A673 (cell line): ENCODE measurements at regions not wholly inside any gene's neighbourhood (a gene's known extent, or its start where the extent isn't known, plus 50 kb on each side); places are given as distances from the start of the nearest gene placed in this dataset.
"Not testable (repeated sequence)": the region's sequence is repeated elsewhere in the genome, so short reads cannot be mapped to it uniquely, and the experiment has no call there.

Source experiments
- BruUV-seq: library from RNA; stranded (reverse); fragments of 400-500 nt; replicated peaks from 2 replicates; lab custom pipeline; 2021; lab: Mats Ljungman, UMichigan
- CTCF ChIA-PET: fragments of 300-600 bp; sonication (Branson Sonifier 250); formaldehyde crosslinking; loops from one replicate; lab custom pipeline; 2022; ENCODE audit warnings: antibody characterized with exemption; lab: Charles Lee
- POLR2A ChIA-PET: fragments of 300-600 bp; sonication (Branson Sonifier 250); formaldehyde crosslinking; loops from one replicate; lab custom pipeline; 2022; ENCODE audit warnings: antibody characterized with exemption; ENCODE audit not compliant: low non-redundant PET; lab: Charles Lee
- DNase-seq: peaks from one replicate; pipeline ENCODE4 v3.0.0-alpha.2; 2015; ENCODE audit warnings: low spot score
- H3K27ac ChIP-seq: fragments of 200-600 bp; sonication (generic); 2 replicates; pipeline ENCODE4 v1.5.1; 2016; ENCODE audit warnings: mixed run types, low read depth, mild to moderate bottlenecking, mixed read lengths, antibody characterized with exemption, low read length; ENCODE audit not compliant: poor library complexity, severe bottlenecking
- H3K27me3 ChIP-seq: fragments of 200-600 bp; sonication (generic); replicated peaks from 2 replicates; pipeline ENCODE4 v1.6.1; 2017; ENCODE audit warnings: mixed run types, low read depth, mild to moderate bottlenecking, mixed read lengths, antibody characterized with exemption, low read length; ENCODE audit not compliant: insufficient read depth, poor library complexity
- H3K36me3 ChIP-seq: fragments of 200-600 bp; sonication (generic); 2 replicates; pipeline ENCODE4 v1.6.1; 2016; ENCODE audit warnings: mixed run types, mild to moderate bottlenecking, mixed read lengths, antibody characterized with exemption, low read length; ENCODE audit not compliant: insufficient read depth, poor library complexity, severe bottlenecking
- H3K4me1 ChIP-seq: fragments of 200-600 bp; sonication (generic); 2 replicates; pipeline ENCODE4 v1.6.1; 2017; ENCODE audit warnings: mixed run types, mild to moderate bottlenecking, mixed read lengths, antibody characterized with exemption, low read length; ENCODE audit not compliant: insufficient read depth, poor library complexity, severe bottlenecking
- H3K4me3 ChIP-seq: fragments of 200-600 bp; sonication (generic); 2 replicates; pipeline ENCODE4 v1.5.1; 2016; ENCODE audit warnings: low read depth, mixed run types, mild to moderate bottlenecking, mixed read lengths, low read length; ENCODE audit not compliant: poor library complexity, severe bottlenecking
- H3K9me3 ChIP-seq: fragments of 200-600 bp; sonication (generic); 2 replicates; pipeline ENCODE4 v1.6.1; 2016; ENCODE audit warnings: mixed run types, low read depth, mild to moderate bottlenecking, mixed read lengths, antibody characterized with exemption, low read length; ENCODE audit not compliant: poor library complexity, severe bottlenecking
- EZH2 ChIP-seq: fragments of 200-600 bp; sonication (generic); IDR thresholded peaks from 2 replicates; pipeline ENCODE4 v1.6.1; 2017; ENCODE audit warnings: borderline replicate concordance, low read depth, mild to moderate bottlenecking, mixed read lengths, antibody characterized with exemption, low read length; ENCODE audit not compliant: poor library complexity, severe bottlenecking
- intact Hi-C: fragments of 100-400 bp; cut with micrococcal nuclease; formaldehyde crosslinking; loops from one replicate; pipeline ENCODE4 v1.10.0; 2022; ENCODE audit not compliant: unreplicated experiment
- TF ChIP-seq, protein P1 (sequence below): fragments of 300-800, 200-600 bp; sonication (generic); conservative IDR thresholded peaks from 2 replicates; pipeline ENCODE4 v1.5.1; 2017; ENCODE audit warnings: low read depth, mild to moderate bottlenecking, antibody characterized with exemption, low read length, moderate library complexity, mixed read lengths

DNA sequence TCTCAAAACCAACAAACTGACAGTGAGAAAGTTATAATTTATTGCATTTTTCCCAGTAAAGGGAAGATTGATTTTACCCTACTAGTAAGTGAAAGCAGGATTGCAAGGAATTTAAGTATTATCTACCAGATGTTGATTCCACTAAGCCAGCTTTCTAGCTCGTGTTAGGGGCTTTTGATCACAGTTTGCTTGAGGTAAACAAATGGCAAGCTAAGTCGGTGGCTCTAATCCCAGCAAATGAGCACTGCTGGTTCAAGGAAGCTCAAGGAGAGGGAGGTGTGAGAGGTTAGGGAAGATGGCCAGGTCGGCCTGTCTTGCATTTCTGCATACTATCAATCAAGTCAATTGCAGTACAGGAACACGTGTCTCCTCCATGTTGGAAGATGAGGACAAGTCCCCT lies 448.7 kb upstream of the POM121L12 start:
- no peak for DNase-seq
- BruUV-seq: no TSS peak
- Histone ChIP-seq H3K27me3 (no peaks in the 10 kb centered on the region), H3K9me3 (peaks cover 24% of the 10 kb centered on the region), H3K36me3 (no peaks in the 10 kb centered on the region), H3K4me1 (no peaks in the 10 kb centered on the region), H3K4me3 (no peak overlapping the region), H3K27ac (no peak overlapping the region)
- intact Hi-C loops: no loop called here
- ChIA-PET CTCF (no interaction called here), POLR2A (no interaction called here)
- TF ChIP-seq, protein P1, sequence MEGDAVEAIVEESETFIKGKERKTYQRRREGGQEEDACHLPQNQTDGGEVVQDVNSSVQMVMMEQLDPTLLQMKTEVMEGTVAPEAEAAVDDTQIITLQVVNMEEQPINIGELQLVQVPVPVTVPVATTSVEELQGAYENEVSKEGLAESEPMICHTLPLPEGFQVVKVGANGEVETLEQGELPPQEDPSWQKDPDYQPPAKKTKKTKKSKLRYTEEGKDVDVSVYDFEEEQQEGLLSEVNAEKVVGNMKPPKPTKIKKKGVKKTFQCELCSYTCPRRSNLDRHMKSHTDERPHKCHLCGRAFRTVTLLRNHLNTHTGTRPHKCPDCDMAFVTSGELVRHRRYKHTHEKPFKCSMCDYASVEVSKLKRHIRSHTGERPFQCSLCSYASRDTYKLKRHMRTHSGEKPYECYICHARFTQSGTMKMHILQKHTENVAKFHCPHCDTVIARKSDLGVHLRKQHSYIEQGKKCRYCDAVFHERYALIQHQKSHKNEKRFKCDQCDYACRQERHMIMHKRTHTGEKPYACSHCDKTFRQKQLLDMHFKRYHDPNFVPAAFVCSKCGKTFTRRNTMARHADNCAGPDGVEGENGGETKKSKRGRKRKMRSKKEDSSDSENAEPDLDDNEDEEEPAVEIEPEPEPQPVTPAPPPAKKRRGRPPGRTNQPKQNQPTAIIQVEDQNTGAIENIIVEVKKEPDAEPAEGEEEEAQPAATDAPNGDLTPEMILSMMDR: no peak
- TF ChIP-seq EZH2: no peak

DNA sequence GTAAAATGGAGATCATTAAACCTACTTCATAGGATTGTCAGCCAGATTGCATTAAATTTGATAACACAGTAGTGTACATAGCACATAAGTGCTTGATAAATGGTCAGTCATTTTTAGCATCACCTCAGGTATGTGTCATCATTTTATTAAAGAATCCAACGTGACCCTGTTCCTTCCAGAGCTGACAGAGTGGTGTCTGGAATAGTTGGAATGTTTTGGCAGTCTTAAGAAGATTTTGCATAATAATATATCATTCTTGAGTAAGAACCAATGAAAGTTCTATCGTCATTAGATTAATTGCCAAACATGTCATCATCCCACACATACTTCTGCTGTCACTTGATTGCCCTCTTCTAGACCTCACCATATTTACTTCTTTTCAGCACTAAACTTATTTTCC lies 451.4 kb upstream of the POM121L12 start:
- Histone ChIP-seq H3K27me3 (no peaks in the 10 kb centered on the region), H3K9me3 (peaks cover 15% of the 10 kb centered on the region), H3K36me3 (no peaks in the 10 kb centered on the region), H3K27ac (no peak overlapping the region), H3K4me3 (no peak overlapping the region), H3K4me1 (no peaks in the 10 kb centered on the region)
- ChIA-PET POLR2A (no interaction called here), CTCF (no interaction called here)
- TF ChIP-seq, protein P1: no peak
- TF ChIP-seq EZH2: no peak
- intact Hi-C loops: no loop called here
- BruUV-seq: no TSS peak
- no peak for DNase-seq

DNA sequence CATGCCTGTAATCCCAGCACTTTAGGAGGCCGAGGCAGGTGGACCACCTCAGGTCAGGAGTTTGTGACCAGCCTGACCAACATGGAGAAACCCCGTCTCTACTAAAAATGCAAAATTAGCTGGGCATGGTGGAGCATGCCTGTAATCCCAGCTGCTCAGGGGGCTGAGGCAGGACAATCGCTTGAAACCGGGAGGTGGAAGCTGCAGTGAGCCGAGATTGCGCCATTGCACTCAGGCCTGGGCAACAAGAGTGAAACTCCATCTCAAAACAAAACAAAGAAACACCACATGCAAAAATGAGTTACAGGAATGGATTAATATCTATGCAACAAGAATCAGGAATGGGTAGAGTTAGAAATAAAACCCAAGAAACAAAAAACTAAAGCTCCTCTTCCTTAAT lies 462.3 kb upstream of the POM121L12 start:
- H3K4me3 ChIP-seq, intact Hi-C loops, BruUV-seq, DNase-seq, H3K27me3 ChIP-seq, CTCF ChIA-PET, H3K4me1 ChIP-seq, H3K36me3 ChIP-seq, H3K27ac ChIP-seq, POLR2A ChIA-PET: not testable (repeated sequence)
- H3K9me3 ChIP-seq: peaks cover 38% of the 10 kb centered on the region

DNA sequence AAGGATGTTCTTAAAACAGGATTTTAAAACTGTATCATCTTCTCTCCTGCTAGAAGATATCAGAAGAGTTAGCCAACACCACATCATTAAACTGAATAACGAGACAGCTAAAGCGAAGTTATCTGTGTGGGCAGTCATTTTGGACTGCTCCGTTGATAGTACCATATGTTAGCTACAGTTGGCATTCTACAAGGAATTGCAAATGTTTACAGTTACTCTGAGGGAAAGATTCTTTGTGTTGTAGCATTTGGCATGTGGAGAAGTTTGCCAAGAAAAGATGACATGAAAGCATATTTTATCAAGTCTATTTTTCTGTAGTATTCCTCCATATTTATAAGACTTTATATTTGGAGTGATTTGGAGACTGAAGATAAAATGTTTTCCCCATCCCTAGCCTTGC lies 464.4 kb upstream of the POM121L12 start:
- no peak for DNase-seq
- no peaks in the 10 kb centered on the region for H3K4me1 ChIP-seq
- TF ChIP-seq, protein P1: no peak
- no peak for TF ChIP-seq EZH2
- no peak overlapping the region for H3K27ac ChIP-seq
- ChIA-PET POLR2A (no interaction called here), CTCF (no interaction called here)
- no peaks in the 10 kb centered on the region for H3K27me3 ChIP-seq
- intact Hi-C loops: no loop called here
- peaks cover 44% of the 10 kb centered on the region for H3K9me3 ChIP-seq
- H3K4me3 ChIP-seq: no peak overlapping the region
- no TSS peak for BruUV-seq
- no peaks in the 10 kb centered on the region for H3K36me3 ChIP-seq
